ENCODE measurements at regions not wholly inside any gene's neighbourhood (a gene's known extent, or its start where the extent isn't known, plus 50 kb on each side); places are given as distances from the start of the nearest gene placed in this dataset.

GRCh38 chr2:177147834-177148445 is 64.7 kb upstream of the HNRNPA3 start:
- TF ChIP-seq TOX (CRISPR knock-in tag; IDR thresholded peaks at IDR 0.05; ENCODE audit: borderline replicate concordance): no peak
- TF ChIP-seq PPARA (CRISPR knock-in tag; IDR thresholded peaks at IDR 0.05; ENCODE audit: borderline replicate concordance): no peak
- no peak for TF ChIP-seq ZFP30 (CRISPR knock-in tag; IDR thresholded peaks at IDR 0.05)
- TF ChIP-seq CSDC2 (CRISPR knock-in tag; IDR thresholded peaks at IDR 0.05): no peak
- TF ChIP-seq OSR1 (CRISPR knock-in tag; IDR thresholded peaks at IDR 0.05): no peak
- no peak for TF ChIP-seq ZC3H10 (CRISPR knock-in tag; IDR thresholded peaks at IDR 0.05)
- TF ChIP-seq ZNF70 (CRISPR knock-in tag; IDR thresholded peaks at IDR 0.05): no peak
- no peak for TF ChIP-seq CSRNP3 (CRISPR knock-in tag; IDR thresholded peaks at IDR 0.05)
- no peak for TF ChIP-seq TSHZ2 (CRISPR knock-in tag; IDR thresholded peaks at IDR 0.05)
- TF ChIP-seq ZFP3 (CRISPR knock-in tag; IDR thresholded peaks at IDR 0.05): no peak
- TF ChIP-seq SNAI2 (CRISPR knock-in tag; IDR thresholded peaks at IDR 0.05): no peak
- no peak for TF ChIP-seq TCF4 (CRISPR knock-in tag; IDR thresholded peaks at IDR 0.05; ENCODE audit: borderline replicate concordance)
- no peak for TF ChIP-seq ESRRG (CRISPR knock-in tag; IDR thresholded peaks at IDR 0.05)
- TF ChIP-seq ISL1 (CRISPR knock-in tag; IDR thresholded peaks at IDR 0.05): no peak
- no peak for TF ChIP-seq ZNF565 (CRISPR knock-in tag; conservative IDR thresholded peaks at IDR 0.05; ENCODE audit: low read depth)
- TF ChIP-seq ZNF8 (CRISPR knock-in tag; IDR thresholded peaks at IDR 0.05): no peak
- no peak for TF ChIP-seq BACH2 (CRISPR knock-in tag; IDR thresholded peaks at IDR 0.05; ENCODE audit: borderline replicate concordance)
- no peak for ATAC-seq

GRCh38 chr2:177148477-177149154 is 64.0 kb upstream of the HNRNPA3 start:
- ATAC-seq: peak; percentile 99
- TF ChIP-seq TOX (CRISPR knock-in tag; IDR thresholded peaks at IDR 0.05; ENCODE audit: borderline replicate concordance): no peak
- no peak for TF ChIP-seq ARNTL (CRISPR knock-in tag; IDR thresholded peaks at IDR 0.05; ENCODE audit: borderline replicate concordance, low read depth)
- TF ChIP-seq ZNF8 (CRISPR knock-in tag; IDR thresholded peaks at IDR 0.05): no peak
- no peak for TF ChIP-seq CSDC2 (CRISPR knock-in tag; IDR thresholded peaks at IDR 0.05)
- no peak for TF ChIP-seq ZNF565 (CRISPR knock-in tag; conservative IDR thresholded peaks at IDR 0.05; ENCODE audit: low read depth)
- no peak for TF ChIP-seq ZC3H10 (CRISPR knock-in tag; IDR thresholded peaks at IDR 0.05)
- no peak for TF ChIP-seq ISL1 (CRISPR knock-in tag; IDR thresholded peaks at IDR 0.05)
- TF ChIP-seq SNAI2 (CRISPR knock-in tag; IDR thresholded peaks at IDR 0.05): no peak
- TF ChIP-seq ZFP30 (CRISPR knock-in tag; IDR thresholded peaks at IDR 0.05): no peak
- no peak for TF ChIP-seq CSRNP3 (CRISPR knock-in tag; IDR thresholded peaks at IDR 0.05)
- TF ChIP-seq PPARA (CRISPR knock-in tag; IDR thresholded peaks at IDR 0.05; ENCODE audit: borderline replicate concordance): no peak
- TF ChIP-seq TSHZ2 (CRISPR knock-in tag; IDR thresholded peaks at IDR 0.05): no peak
- TF ChIP-seq OSR1 (CRISPR knock-in tag; IDR thresholded peaks at IDR 0.05): no peak
- TF ChIP-seq PATZ1 (CRISPR knock-in tag; IDR thresholded peaks at IDR 0.05; ENCODE audit: borderline replicate concordance): no peak
- TF ChIP-seq GLIS3 (CRISPR knock-in tag; IDR thresholded peaks at IDR 0.05): no peak
- TF ChIP-seq RARB (CRISPR knock-in tag; IDR thresholded peaks at IDR 0.05): no peak
- no peak for TF ChIP-seq BACH2 (CRISPR knock-in tag; IDR thresholded peaks at IDR 0.05; ENCODE audit: borderline replicate concordance)
- no peak for TF ChIP-seq ZNF70 (CRISPR knock-in tag; IDR thresholded peaks at IDR 0.05)
